PC-3 (cell line): ENCODE measurements at regions not wholly inside any gene's neighbourhood (a gene's known extent, or its start where the extent isn't known, plus 50 kb on each side); places are given as distances from the start of the nearest gene placed in this dataset.

Experiments used
- CTCF ChIP-seq: fragments of 300-600 bp; sonication (generic); conservative IDR thresholded peaks from 2 replicates; pipeline ENCODE4 v1.5.1; 2017; ENCODE audit warnings: antibody characterized with exemption, low read depth, mild to moderate bottlenecking, low read length
- EZH2 ChIP-seq: fragments of 300-600 bp; sonication (generic); IDR thresholded peaks from one replicate; pipeline ENCODE4 v1.6.1; 2017; ENCODE audit warnings: antibody characterized with exemption, mild to moderate bottlenecking, low read length; ENCODE audit not compliant: unreplicated experiment

- TF ChIP-seq CTCF (no peak), EZH2 (no peak)
These were observed 210.5 kb downstream of the LRRK2 start for GRCh38 chr12:40435251-40435650.
